Astrocyte (in vitro differentiated cells and primary cell): ENCODE measurements at regions not wholly inside any gene's neighbourhood (a gene's known extent, or its start where the extent isn't known, plus 50 kb on each side); places are given as distances from the start of the nearest gene placed in this dataset.
A peak's percentile ranks its signal among the peaks of the same experiment; 100 is the strongest.

ENCODE experiments used
- DNase-seq: peaks from one replicate; pipeline ENCODE4 v3.0.0-alpha.2; 2010; ENCODE audit warnings: low read depth
- FAIRE-seq: peaks from 2 replicates; lab custom pipeline; 2011; peaks lifted over from hg19 to GRCh38; lab: Jason Lieb, UNC
- H2AFZ ChIP-seq: 2 replicates; pipeline ENCODE4 v1.6.0; 2012; ENCODE audit warnings: low read depth, low read length, inconsistent platforms
- H3K27ac ChIP-seq: 2 replicates; pipeline ENCODE4 v1.5.1; 2011; ENCODE audit warnings: low read depth, low read length, inconsistent platforms
- H3K27me3 ChIP-seq: 2 replicates; pipeline ENCODE4 v1.6.0; 2011; ENCODE audit warnings: low read length, inconsistent platforms; ENCODE audit not compliant: insufficient read depth
- H3K36me3 ChIP-seq: 2 replicates; pipeline ENCODE4 v1.5.1; 2011; ENCODE audit warnings: low read length, inconsistent platforms; ENCODE audit not compliant: insufficient read depth
- H3K4me1 ChIP-seq: 2 replicates; pipeline ENCODE4 v1.5.1; 2011; ENCODE audit warnings: low read length, inconsistent platforms; ENCODE audit not compliant: insufficient read depth
- H3K4me2 ChIP-seq: 2 replicates; pipeline ENCODE4 v1.6.0; 2012; ENCODE audit warnings: low read length, inconsistent platforms
- H3K4me3 ChIP-seq: 2 replicates; pipeline ENCODE4 v1.5.1; 2011; ENCODE audit warnings: low read depth, mild to moderate bottlenecking, low read length, inconsistent platforms; ENCODE audit not compliant: insufficient read depth
- H3K79me2 ChIP-seq: 2 replicates; pipeline ENCODE4 v1.6.0; 2012; ENCODE audit warnings: mild to moderate bottlenecking, low read length, inconsistent platforms; ENCODE audit not compliant: insufficient read depth
- H3K9ac ChIP-seq: 2 replicates; pipeline ENCODE4 v1.6.0; 2012; ENCODE audit warnings: mild to moderate bottlenecking, low read length, inconsistent platforms
- H3K9me3 ChIP-seq: 2 replicates; pipeline ENCODE4 v1.5.1; 2012; ENCODE audit warnings: low read depth, mild to moderate bottlenecking, low read length, inconsistent platforms; ENCODE audit not compliant: insufficient read depth
- H4K20me1 ChIP-seq: 2 replicates; pipeline ENCODE4 v1.6.0; 2012; ENCODE audit warnings: low read length, inconsistent platforms; ENCODE audit not compliant: insufficient read depth
- H3K27ac Mint-ChIP-seq: one replicate; pipeline ENCODE4 v1.8.0; 2021; ENCODE audit warnings: mild to moderate bottlenecking, mixed read lengths; ENCODE audit not compliant: unreplicated experiment
- H3K27me3 Mint-ChIP-seq: one replicate; pipeline ENCODE4 v1.8.0; 2021; ENCODE audit warnings: low read depth, mixed read lengths; ENCODE audit not compliant: unreplicated experiment
- H3K36me3 Mint-ChIP-seq: one replicate; pipeline ENCODE4 v1.8.0; 2021; ENCODE audit warnings: low read depth, mixed read lengths; ENCODE audit not compliant: unreplicated experiment
- H3K4me1 Mint-ChIP-seq: one replicate; pipeline ENCODE4 v1.8.0; 2021; ENCODE audit warnings: low read depth, mixed read lengths; ENCODE audit not compliant: unreplicated experiment
- H3K4me3 Mint-ChIP-seq: one replicate; pipeline ENCODE4 v1.8.0; 2021; ENCODE audit warnings: mild to moderate bottlenecking, moderate library complexity, mixed read lengths; ENCODE audit not compliant: unreplicated experiment
- H3K9me3 Mint-ChIP-seq: one replicate; pipeline ENCODE4 v1.8.0; 2021; ENCODE audit warnings: mild to moderate bottlenecking, mixed read lengths; ENCODE audit not compliant: unreplicated experiment
- CTCF ChIP-seq: IDR thresholded peaks from 2 replicates; pipeline ENCODE4 v1.5.1; 2011; ENCODE audit warnings: low read depth, mild to moderate bottlenecking, inconsistent platforms, low read length, moderate library complexity; ENCODE audit not compliant: insufficient read depth
- EZH2 ChIP-seq: IDR thresholded peaks from 2 replicates; pipeline ENCODE4 v1.6.1; 2012; ENCODE audit warnings: mild to moderate bottlenecking, low read length, inconsistent platforms; ENCODE audit not compliant: insufficient read depth

GRCh38 chr5:118687100-118687499 is 301.2 kb downstream of the DTWD2 start:
- no peaks in the 10 kb centered on the region for H3K27me3 ChIP-seq
- Mint-ChIP-seq H3K4me1 (peaks cover 22% of the 10 kb centered on the region), H3K4me3 (no peak overlapping the region), H3K27me3 (no peaks in the 10 kb centered on the region), H3K9me3 (peaks cover 5% of the 10 kb centered on the region), H3K36me3 (no peaks in the 10 kb centered on the region), H3K27ac (peak overlapping the region; percentile 97)
- no peak overlapping the region for H2AFZ ChIP-seq
- no peaks in the 10 kb centered on the region for H4K20me1 ChIP-seq
- peak overlapping the region; percentile 37 for H3K27ac ChIP-seq
- no peaks in the 10 kb centered on the region for H3K36me3 ChIP-seq
- DNase-seq = no peak
- TF ChIP-seq CTCF = no peak
- no peak for TF ChIP-seq EZH2
- no peaks in the 10 kb centered on the region for H3K9me3 ChIP-seq
- H3K4me1 ChIP-seq = peaks cover 3% of the 10 kb centered on the region
- no peak overlapping the region for H3K4me2 ChIP-seq
- no peak overlapping the region for H3K4me3 ChIP-seq
- no peak overlapping the region for H3K9ac ChIP-seq
- no peaks in the 10 kb centered on the region for H3K79me2 ChIP-seq
- FAIRE-seq = no peak

GRCh38 chr5:118681655-118682054 is 306.7 kb downstream of the DTWD2 start:
- H3K79me2 ChIP-seq = no peaks in the 10 kb centered on the region

More at GRCh38 chr5:118681655-118682054, 306.7 kb downstream of the DTWD2 start:
- Histone ChIP-seq H3K4me1 (no peaks in the 10 kb centered on the region), H3K27me3 (no peaks in the 10 kb centered on the region), H3K9ac (no peak overlapping the region), H3K9me3 (no peaks in the 10 kb centered on the region), H3K4me2 (no peak overlapping the region), H4K20me1 (no peaks in the 10 kb centered on the region), H2AFZ (no peak overlapping the region), H3K27ac (no peak overlapping the region), H3K4me3 (no peak overlapping the region), H3K36me3 (no peaks in the 10 kb centered on the region)
- Mint-ChIP-seq H3K36me3 (no peaks in the 10 kb centered on the region), H3K27ac (no peak overlapping the region), H3K4me3 (no peak overlapping the region), H3K4me1 (peaks cover 3% of the 10 kb centered on the region), H3K27me3 (no peaks in the 10 kb centered on the region), H3K9me3 (peaks cover 2% of the 10 kb centered on the region)
- DNase-seq (no peak), FAIRE-seq (no peak)
- TF ChIP-seq EZH2 (no peak), CTCF (no peak)
